Osteocyte (in vitro differentiated cells): ENCODE measurements at regions not wholly inside any gene's neighbourhood (a gene's known extent, or its start where the extent isn't known, plus 50 kb on each side); places are given as distances from the start of the nearest gene placed in this dataset.

Source experiments
- DNase-seq: peaks from one replicate; pipeline ENCODE4 v3.0.0; 2021; ENCODE audit warnings: mixed read lengths; ENCODE audit not compliant: unreplicated experiment; ENCODE audit errors: extremely low spot score
- H3K27ac Mint-ChIP-seq: one replicate; pipeline ENCODE4 v1.8.0; 2021; ENCODE audit warnings: mild to moderate bottlenecking, mixed read lengths; ENCODE audit not compliant: unreplicated experiment
- H3K27me3 Mint-ChIP-seq: one replicate; pipeline ENCODE4 v1.8.0; 2021; ENCODE audit warnings: mixed read lengths; ENCODE audit not compliant: unreplicated experiment
- H3K36me3 Mint-ChIP-seq: one replicate; pipeline ENCODE4 v1.8.0; 2021; ENCODE audit warnings: mixed read lengths; ENCODE audit not compliant: unreplicated experiment
- H3K4me1 Mint-ChIP-seq: one replicate; pipeline ENCODE4 v1.8.0; 2021; ENCODE audit warnings: mixed read lengths; ENCODE audit not compliant: unreplicated experiment
- H3K4me3 Mint-ChIP-seq: one replicate; pipeline ENCODE4 v1.8.0; 2021; ENCODE audit warnings: mild to moderate bottlenecking, moderate library complexity, mixed read lengths; ENCODE audit not compliant: unreplicated experiment
- H3K9me3 Mint-ChIP-seq: one replicate; pipeline ENCODE4 v1.8.0; 2021; ENCODE audit warnings: mixed read lengths; ENCODE audit not compliant: unreplicated experiment
- CTCF ChIP-seq: fragments of 200-600 bp; sonication (generic); IDR thresholded peaks from 2 replicates; pipeline ENCODE4 v1.5.0; 2021; ENCODE audit warnings: antibody characterized with exemption, mild to moderate bottlenecking, moderate library complexity

DNA sequence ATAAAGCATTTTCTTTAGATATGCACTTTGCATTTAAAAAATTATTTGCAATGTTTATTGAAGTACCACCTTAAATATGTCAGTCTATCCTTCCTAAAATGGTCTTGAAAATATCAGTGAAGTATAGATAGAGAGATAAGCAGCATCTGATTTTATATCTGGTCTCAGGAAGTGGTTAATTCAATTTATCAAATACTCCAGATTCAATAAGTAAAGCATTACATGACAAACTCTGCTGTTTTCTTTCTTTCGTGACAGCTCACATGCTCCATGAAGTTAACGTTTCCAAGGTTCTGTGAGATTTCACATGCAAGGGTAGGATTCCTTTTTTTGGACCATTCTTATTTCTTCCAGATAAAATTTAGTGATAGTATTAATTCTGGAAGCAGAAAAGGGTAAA lies 775.4 kb upstream of the ROBO1 start:
- TF ChIP-seq CTCF = no peak
- H3K4me1 Mint-ChIP-seq = no peaks in the 10 kb centered on the region
- H3K27ac Mint-ChIP-seq = no peak overlapping the region
- H3K27me3 Mint-ChIP-seq = no peaks in the 10 kb centered on the region
- no peaks in the 10 kb centered on the region for H3K36me3 Mint-ChIP-seq
- DNase-seq = no peak
- no peak overlapping the region for H3K4me3 Mint-ChIP-seq
- no peaks in the 10 kb centered on the region for H3K9me3 Mint-ChIP-seq

- Mint-ChIP-seq H3K36me3 (no peaks in the 10 kb centered on the region), H3K27ac (no peak overlapping the region), H3K4me3 (no peak overlapping the region)
Observed at GRCh38 chr3:80542456-80542855, 774.7 kb upstream of the ROBO1 start.

DNA sequence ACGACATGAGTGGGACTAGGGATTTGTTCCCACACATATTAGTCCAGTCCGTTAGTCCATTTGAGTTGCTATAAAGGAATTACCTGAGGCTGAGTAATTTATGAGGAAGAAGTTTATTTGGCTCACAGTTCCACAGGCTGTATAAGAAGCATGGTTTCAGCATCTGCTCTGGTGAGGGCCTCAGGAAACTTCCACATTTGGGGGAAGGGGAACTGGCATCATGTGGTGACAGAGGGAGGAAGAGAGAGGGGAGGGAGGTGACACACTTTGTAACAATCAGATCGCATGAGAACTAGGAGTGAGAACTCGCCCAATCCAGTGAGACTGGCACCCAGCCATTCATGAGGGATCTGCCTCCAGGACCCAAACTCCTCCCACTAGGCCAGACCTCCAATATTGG lies 769.9 kb upstream of the ROBO1 start:
- Mint-ChIP-seq H3K27ac (no peak overlapping the region), H3K4me3 (no peak overlapping the region), H3K36me3 (no peaks in the 10 kb centered on the region), H3K27me3 (no peaks in the 10 kb centered on the region), H3K9me3 (no peaks in the 10 kb centered on the region), H3K4me1 (no peaks in the 10 kb centered on the region)
- DNase-seq = no peak
- TF ChIP-seq CTCF = no peak

More at GRCh38 chr3:80542456-80542855, 774.7 kb upstream of the ROBO1 start:
- H3K4me1 Mint-ChIP-seq = no peaks in the 10 kb centered on the region
- no peak for TF ChIP-seq CTCF
- H3K9me3 Mint-ChIP-seq = no peaks in the 10 kb centered on the region
- no peaks in the 10 kb centered on the region for H3K27me3 Mint-ChIP-seq
- DNase-seq = no peak

DNA sequence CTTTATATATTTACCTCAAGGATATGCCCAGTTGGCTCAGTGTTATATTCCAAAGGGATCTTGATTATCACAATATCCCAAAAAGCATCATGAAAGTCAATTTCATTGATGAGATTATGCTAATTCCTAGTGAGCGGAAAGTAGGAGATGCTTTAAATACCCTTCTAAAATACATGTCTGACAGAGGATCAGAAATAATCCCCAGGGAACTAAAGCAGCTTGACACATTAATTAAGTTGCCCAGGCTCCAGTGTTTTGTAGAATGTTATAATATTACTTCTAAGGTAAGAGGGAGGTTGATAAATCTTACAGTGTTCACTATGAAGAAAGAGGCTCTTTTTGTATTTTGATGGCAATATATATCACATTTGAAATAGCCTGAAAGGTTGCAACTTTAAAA lies 767.5 kb upstream of the ROBO1 start:
- no peaks in the 10 kb centered on the region for H3K4me1 Mint-ChIP-seq
- no peak overlapping the region for H3K27ac Mint-ChIP-seq
- no peaks in the 10 kb centered on the region for H3K36me3 Mint-ChIP-seq
- no peak for DNase-seq
- no peaks in the 10 kb centered on the region for H3K27me3 Mint-ChIP-seq
- TF ChIP-seq CTCF = no peak
- no peak overlapping the region for H3K4me3 Mint-ChIP-seq
- no peaks in the 10 kb centered on the region for H3K9me3 Mint-ChIP-seq

- H3K27ac Mint-ChIP-seq = no peak overlapping the region
- no peak for DNase-seq
- no peaks in the 10 kb centered on the region for H3K27me3 Mint-ChIP-seq
- TF ChIP-seq CTCF = no peak
- no peaks in the 10 kb centered on the region for H3K9me3 Mint-ChIP-seq
- no peak overlapping the region for H3K4me3 Mint-ChIP-seq
- H3K36me3 Mint-ChIP-seq = no peaks in the 10 kb centered on the region
- H3K4me1 Mint-ChIP-seq = no peaks in the 10 kb centered on the region
Observed at GRCh38 chr3:80533553-80533952, 765.8 kb upstream of the ROBO1 start.
